WI38 (cell line): ENCODE measurements at regions not wholly inside any gene's neighbourhood (a gene's known extent, or its start where the extent isn't known, plus 50 kb on each side); places are given as distances from the start of the nearest gene placed in this dataset.

Source experiments
- H3K4me3 ChIP-seq: 2 replicates; pipeline ENCODE4 v1.5.1; 2011; ENCODE audit warnings: low read depth, mild to moderate bottlenecking, control low read depth, low read length
- TF ChIP-seq, protein P1 (sequence below): IDR thresholded peaks from 2 replicates; pipeline ENCODE4 v1.5.1; 2012; ENCODE audit warnings: low read depth, mild to moderate bottlenecking, control low read depth, low read length

DNA sequence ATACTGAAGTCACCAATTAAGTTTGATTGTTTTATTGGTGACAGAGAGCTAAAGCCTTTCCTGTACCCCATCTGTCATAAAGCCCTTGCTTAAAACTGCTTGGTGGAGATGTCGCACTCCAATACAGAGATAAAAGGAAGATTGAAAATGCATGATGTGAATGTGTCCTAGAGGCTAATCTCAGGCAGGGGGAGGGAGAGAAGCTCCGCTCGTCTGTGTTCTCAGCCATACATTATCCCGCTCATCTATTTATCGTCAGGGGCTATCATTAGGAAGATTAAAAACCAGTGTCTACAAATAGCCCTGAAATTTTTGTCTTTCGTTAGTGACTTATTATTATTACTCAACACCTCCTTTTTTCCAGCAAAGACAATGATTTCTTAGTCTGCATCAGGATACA, 110.3 kb downstream of the CMPK2 start:
- TF ChIP-seq, protein P1, sequence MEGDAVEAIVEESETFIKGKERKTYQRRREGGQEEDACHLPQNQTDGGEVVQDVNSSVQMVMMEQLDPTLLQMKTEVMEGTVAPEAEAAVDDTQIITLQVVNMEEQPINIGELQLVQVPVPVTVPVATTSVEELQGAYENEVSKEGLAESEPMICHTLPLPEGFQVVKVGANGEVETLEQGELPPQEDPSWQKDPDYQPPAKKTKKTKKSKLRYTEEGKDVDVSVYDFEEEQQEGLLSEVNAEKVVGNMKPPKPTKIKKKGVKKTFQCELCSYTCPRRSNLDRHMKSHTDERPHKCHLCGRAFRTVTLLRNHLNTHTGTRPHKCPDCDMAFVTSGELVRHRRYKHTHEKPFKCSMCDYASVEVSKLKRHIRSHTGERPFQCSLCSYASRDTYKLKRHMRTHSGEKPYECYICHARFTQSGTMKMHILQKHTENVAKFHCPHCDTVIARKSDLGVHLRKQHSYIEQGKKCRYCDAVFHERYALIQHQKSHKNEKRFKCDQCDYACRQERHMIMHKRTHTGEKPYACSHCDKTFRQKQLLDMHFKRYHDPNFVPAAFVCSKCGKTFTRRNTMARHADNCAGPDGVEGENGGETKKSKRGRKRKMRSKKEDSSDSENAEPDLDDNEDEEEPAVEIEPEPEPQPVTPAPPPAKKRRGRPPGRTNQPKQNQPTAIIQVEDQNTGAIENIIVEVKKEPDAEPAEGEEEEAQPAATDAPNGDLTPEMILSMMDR = no peak
- no peak overlapping the region for H3K4me3 ChIP-seq

DNA sequence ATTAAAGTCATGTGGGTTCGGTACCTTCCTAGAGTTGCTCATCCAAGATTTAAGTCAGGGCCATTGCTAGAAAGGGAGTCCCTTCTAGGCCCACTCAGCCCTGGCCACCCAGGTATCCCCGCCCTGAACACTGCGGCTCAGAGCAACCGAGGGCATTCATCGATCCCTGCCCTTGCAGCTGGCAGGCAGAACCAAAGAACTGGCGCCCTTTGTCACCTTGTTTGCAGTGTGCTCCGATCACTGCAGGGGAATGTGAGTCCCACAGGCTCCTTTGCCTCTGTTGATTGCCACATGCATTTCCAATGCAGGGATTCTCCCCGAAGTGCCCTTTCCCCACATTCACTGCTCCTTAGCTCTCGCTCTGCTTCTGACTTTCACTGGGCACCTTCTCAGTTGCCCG, 108.5 kb downstream of the CMPK2 start:
- TF ChIP-seq, protein P1 = no peak
- H3K4me3 ChIP-seq = no peak overlapping the region

DNA sequence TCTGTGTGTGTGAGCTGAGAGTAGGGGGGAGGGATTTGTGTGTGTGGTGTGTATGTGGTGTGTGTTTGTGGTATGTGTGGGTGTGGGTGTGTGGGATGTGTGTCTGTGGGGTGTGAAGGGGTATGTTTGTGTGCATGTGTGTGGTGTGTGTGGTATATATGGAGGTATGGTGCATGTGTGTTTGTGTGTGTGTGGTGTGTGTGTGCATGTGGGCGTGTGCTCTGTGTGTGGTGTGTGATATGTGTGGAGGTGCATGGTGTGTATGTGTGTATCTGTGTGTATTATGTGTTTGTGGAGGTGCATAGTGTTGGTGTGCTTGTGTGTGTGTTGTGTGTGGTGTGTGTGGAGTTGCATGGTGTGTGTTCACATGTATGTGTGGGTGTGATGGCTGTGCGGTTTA, 106.0 kb downstream of the CMPK2 start:
- TF ChIP-seq, protein P1 = no peak
- H3K4me3 ChIP-seq = no peak overlapping the region

DNA sequence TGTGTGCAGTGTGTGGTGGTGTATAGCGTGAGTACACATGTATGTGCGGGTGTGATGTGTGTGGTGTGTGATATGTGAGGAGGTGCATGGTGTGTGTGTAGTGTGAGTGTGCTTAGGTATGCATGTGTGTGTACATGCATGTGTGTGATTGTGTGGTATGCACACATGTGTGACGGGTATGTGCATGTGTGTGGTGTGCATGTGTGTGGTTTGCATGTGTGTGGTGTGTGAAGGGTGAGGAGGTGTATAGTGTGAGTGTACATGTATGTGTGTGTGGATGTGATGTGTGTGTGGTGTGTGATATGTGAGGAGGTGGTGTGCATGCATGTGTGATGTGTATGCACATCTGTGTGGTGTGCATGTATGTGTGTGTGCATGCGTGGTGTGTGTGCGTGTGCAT, 105.6 kb downstream of the CMPK2 start:
- TF ChIP-seq, protein P1 = no peak

DNA sequence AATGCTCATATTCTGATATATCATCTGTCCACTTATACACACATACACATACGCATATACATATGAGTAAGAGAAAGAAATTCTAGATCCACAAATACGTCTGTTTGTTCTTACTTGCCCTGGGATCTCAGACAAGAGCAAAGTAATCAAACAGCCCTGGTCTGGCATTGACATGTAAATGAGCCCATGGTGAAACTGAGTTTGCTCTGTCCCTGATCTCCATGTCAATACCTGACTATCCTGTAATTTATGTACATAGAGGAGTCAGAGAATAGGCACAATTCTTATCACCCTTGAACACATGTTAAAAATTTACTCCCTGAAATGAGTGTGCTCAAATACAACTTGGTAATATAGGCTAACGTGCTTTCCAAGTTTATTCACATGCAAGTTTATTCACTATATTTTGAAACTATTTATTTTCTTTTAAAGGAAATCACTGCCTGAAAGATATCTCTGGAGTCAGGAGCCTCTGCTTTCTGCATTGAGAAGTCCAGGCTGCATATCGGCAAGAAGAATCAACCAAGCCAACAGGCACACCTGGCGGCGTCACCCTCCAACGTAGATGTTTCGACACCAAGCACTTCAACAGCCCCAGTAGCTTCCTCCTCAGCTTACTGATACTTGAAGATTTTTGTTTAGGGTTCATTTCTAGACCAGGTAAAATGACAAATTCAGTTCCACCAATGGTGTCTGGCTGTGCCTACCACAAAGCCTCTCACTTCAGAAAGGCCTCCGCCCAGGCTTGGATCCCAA, 100.6 kb downstream of the CMPK2 start:
- TF ChIP-seq, protein P1 = no peak

More for the DNA sequence above, 105.6 kb downstream of the CMPK2 start:
- H3K4me3 ChIP-seq = no peak overlapping the region

DNA sequence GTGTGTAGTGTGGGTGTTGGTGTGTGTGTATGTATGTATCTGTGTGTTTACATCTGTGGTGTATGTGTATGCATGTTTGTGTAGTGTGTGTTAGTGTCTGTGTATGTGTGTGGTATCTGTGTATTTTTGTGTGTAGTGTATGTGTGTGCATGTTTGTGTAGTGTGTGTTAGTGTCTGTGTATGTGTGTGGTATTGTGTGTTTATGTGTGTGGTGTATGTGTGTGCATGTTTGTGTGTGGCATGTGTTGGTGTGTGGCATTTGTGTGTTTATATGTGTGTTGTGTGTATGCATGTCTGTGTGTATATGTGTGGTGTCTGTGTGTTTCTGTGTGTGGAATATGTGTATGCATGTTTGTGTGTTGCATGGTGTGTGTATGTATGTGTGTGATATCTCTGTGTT, 96.4 kb downstream of the CMPK2 start:
- TF ChIP-seq, protein P1 = no peak
- no peak overlapping the region for H3K4me3 ChIP-seq

More for the DNA sequence above, 100.6 kb downstream of the CMPK2 start:
- no peak overlapping the region for H3K4me3 ChIP-seq

DNA sequence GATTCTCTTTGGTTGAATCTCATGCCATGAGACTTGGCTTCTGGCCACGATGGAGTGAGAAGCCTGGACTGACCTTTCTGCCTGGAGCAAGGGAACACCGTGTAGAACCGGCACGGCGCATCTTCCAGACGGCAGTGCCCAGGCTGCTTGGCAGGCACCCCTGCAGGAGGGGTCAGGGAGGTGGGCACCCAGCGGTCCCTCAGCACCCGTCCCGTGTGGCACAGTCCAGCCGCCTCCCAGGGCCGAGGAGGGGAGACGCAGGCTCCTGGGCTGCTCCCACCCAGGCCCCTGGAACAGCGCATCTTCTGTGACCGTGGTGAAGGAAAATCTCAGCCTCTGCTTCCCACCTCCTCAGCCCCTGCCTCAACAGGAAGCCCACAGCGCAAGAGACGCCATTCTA, 95.7 kb downstream of the CMPK2 start:
- no peak overlapping the region for H3K4me3 ChIP-seq
- TF ChIP-seq, protein P1 = no peak
